ENCODE measurements at regions not wholly inside any gene's neighbourhood (a gene's known extent, or its start where the extent isn't known, plus 50 kb on each side); places are given as distances from the start of the nearest gene placed in this dataset.

GRCh38 chr6:80673367-80673766, 566.9 kb downstream of the BCKDHB start:
- H3K4me1 Mint-ChIP-seq (ENCODE audit: unreplicated experiment), result no peaks in the 10 kb centered on the region
- H3K36me3 Mint-ChIP-seq, result no peaks in the 10 kb centered on the region
- no peak overlapping the region for H3K27ac Mint-ChIP-seq
- no peaks in the 10 kb centered on the region for H3K27me3 Mint-ChIP-seq
- no peak for DNase-seq (ENCODE audit: extremely low spot score, unreplicated experiment)
- H3K4me3 Mint-ChIP-seq, result no peak overlapping the region
- peaks cover 4% of the 10 kb centered on the region for H3K9me3 Mint-ChIP-seq
- TF ChIP-seq CTCF (conservative IDR thresholded peaks at IDR 0.05), result no peak

- Mint-ChIP-seq H3K9me3 (no peaks in the 10 kb centered on the region), H3K4me3 (no peak overlapping the region), H3K27me3 (no peaks in the 10 kb centered on the region), H3K36me3 (no peaks in the 10 kb centered on the region), H3K4me1 (ENCODE audit: unreplicated experiment) (no peaks in the 10 kb centered on the region), H3K27ac (no peak overlapping the region)
- no peak for TF ChIP-seq CTCF (conservative IDR thresholded peaks at IDR 0.05)
- DNase-seq (ENCODE audit: extremely low spot score, unreplicated experiment), result no peak
Measured at GRCh38 chr6:80667006-80667405, 560.5 kb downstream of the BCKDHB start.

- H3K36me3 Mint-ChIP-seq, result no peaks in the 10 kb centered on the region
- no peak for TF ChIP-seq CTCF (conservative IDR thresholded peaks at IDR 0.05)
- no peaks in the 10 kb centered on the region for H3K4me1 Mint-ChIP-seq (ENCODE audit: unreplicated experiment)
- no peaks in the 10 kb centered on the region for H3K27me3 Mint-ChIP-seq
- no peak for DNase-seq (ENCODE audit: extremely low spot score, unreplicated experiment)
- no peak overlapping the region for H3K27ac Mint-ChIP-seq
- H3K4me3 Mint-ChIP-seq, result no peak overlapping the region
- H3K9me3 Mint-ChIP-seq, result no peaks in the 10 kb centered on the region
Measured at GRCh38 chr6:80658926-80659325, 552.5 kb downstream of the BCKDHB start.

- no peak overlapping the region for H3K27ac Mint-ChIP-seq
- DNase-seq (ENCODE audit: extremely low spot score, unreplicated experiment), result no peak
- no peak overlapping the region for H3K4me3 Mint-ChIP-seq
- H3K27me3 Mint-ChIP-seq, result no peaks in the 10 kb centered on the region
- no peak for TF ChIP-seq CTCF (conservative IDR thresholded peaks at IDR 0.05)
- peaks cover 3% of the 10 kb centered on the region for H3K9me3 Mint-ChIP-seq
- no peaks in the 10 kb centered on the region for H3K36me3 Mint-ChIP-seq
- no peaks in the 10 kb centered on the region for H3K4me1 Mint-ChIP-seq (ENCODE audit: unreplicated experiment)
Measured at GRCh38 chr6:80647156-80647555, 540.7 kb downstream of the BCKDHB start.

GRCh38 chr6:80643881-80644280, 537.4 kb downstream of the BCKDHB start:
- TF ChIP-seq CTCF (conservative IDR thresholded peaks at IDR 0.05), result no peak
- H3K27ac Mint-ChIP-seq, result no peak overlapping the region
- H3K27me3 Mint-ChIP-seq, result no peaks in the 10 kb centered on the region
- no peaks in the 10 kb centered on the region for H3K36me3 Mint-ChIP-seq
- no peak for DNase-seq (ENCODE audit: extremely low spot score, unreplicated experiment)
- H3K4me3 Mint-ChIP-seq, result no peak overlapping the region
- peaks cover 9% of the 10 kb centered on the region for H3K4me1 Mint-ChIP-seq (ENCODE audit: unreplicated experiment)
- no peaks in the 10 kb centered on the region for H3K9me3 Mint-ChIP-seq

GRCh38 chr6:80642452-80642851, 536.0 kb downstream of the BCKDHB start:
- Mint-ChIP-seq H3K36me3 (no peaks in the 10 kb centered on the region), H3K4me1 (ENCODE audit: unreplicated experiment) (peaks cover 18% of the 10 kb centered on the region), H3K27me3 (no peaks in the 10 kb centered on the region), H3K4me3 (no peak overlapping the region), H3K9me3 (no peaks in the 10 kb centered on the region), H3K27ac (no peak overlapping the region)
- TF ChIP-seq CTCF (conservative IDR thresholded peaks at IDR 0.05), result no peak
- DNase-seq (ENCODE audit: extremely low spot score, unreplicated experiment), result no peak
